Gastroesophageal sphincter (tissue), 3 donors: ENCODE measurements at regions not wholly inside any gene's neighbourhood (a gene's known extent, or its start where the extent isn't known, plus 50 kb on each side); places are given as distances from the start of the nearest gene placed in this dataset.

Source experiments
- CTCF ChIP-seq, 4 experiments: fragments of 200-600 bp in 2 of 4; fragments of 450-650 bp in 2 of 4; sonication (generic) in 1 of 4; IDR thresholded peaks; one replicate each; pipeline ENCODE4 v1.5.1; 2017 to 2019; ENCODE audit warnings: antibody characterized with exemption in 4 of 4, mild to moderate bottlenecking in 2 of 4, moderate library complexity in 2 of 4
- POLR2A ChIP-seq, 2 donors: fragments of 450-650 bp; IDR thresholded peaks; one replicate each; pipeline ENCODE4 v1.6.1; 2017; ENCODE audit warnings: antibody characterized with exemption in 2 of 2, mild to moderate bottlenecking in 2 of 2, moderate library complexity in 1 of 2
- POLR2AphosphoS5 ChIP-seq: sonication (generic); formaldehyde crosslinking; IDR thresholded peaks from one replicate; pipeline ENCODE4 v1.6.1; 2017; ENCODE audit warnings: antibody characterized with exemption

GRCh38 chr5:147017621-147018020 is 139.1 kb upstream of the PPP2R2B start:
- TF ChIP-seq CTCF (IDR thresholded peaks at IDR 0.05) = no peak
- no peak for TF ChIP-seq POLR2A (IDR thresholded peaks at IDR 0.05)
- no peak for TF ChIP-seq POLR2AphosphoS5
